ENCODE measurements at regions not wholly inside any gene's neighbourhood (a gene's known extent, or its start where the extent isn't known, plus 50 kb on each side); places are given as distances from the start of the nearest gene placed in this dataset.
"Not testable (repeated sequence)": the region's sequence is repeated elsewhere in the genome, so short reads cannot be mapped to it uniquely, and the experiment has no call there.

DNA sequence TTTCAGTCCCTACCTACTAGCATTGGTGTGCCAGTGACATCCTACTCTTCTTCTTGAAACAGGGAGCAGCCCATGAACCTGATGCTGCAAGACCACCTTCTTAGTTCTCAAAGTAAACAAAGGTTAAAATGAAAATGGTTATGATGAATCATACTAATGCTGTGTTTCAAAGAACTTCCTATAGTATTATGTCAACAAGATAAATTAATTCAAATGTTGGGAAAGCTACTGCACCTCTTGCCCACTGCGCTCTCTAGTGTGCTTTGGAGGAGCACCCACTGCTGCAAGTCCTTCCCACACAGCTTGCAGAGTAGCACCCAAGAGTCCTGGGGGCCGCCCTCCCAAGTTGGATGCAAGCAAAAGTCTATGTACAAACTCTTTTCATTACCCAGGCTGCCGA, 81.1 kb downstream of the CD200R1L start:
- no peaks in the 10 kb centered on the region for H3K9me3 ChIP-seq (ENCODE audit: control insufficient read depth, low read length, poor library complexity, severe bottlenecking)
- Mint-ChIP-seq H3K4me3 (no peak overlapping the region), H3K27me3 (no peaks in the 10 kb centered on the region), H3K36me3 (ENCODE audit: low read depth) (peaks cover 2% of the 10 kb centered on the region), H3K27ac (no peak overlapping the region), H3K4me1 (peaks cover 8% of the 10 kb centered on the region)
- no peak for ATAC-seq
- no peak for DNase-seq

- ATAC-seq (no peak), DNase-seq (no peak)
- no peak overlapping the region for H3K27ac Mint-ChIP-seq
- peaks cover 2% of the 10 kb centered on the region for H3K36me3 Mint-ChIP-seq (ENCODE audit: low read depth)
- no peaks in the 10 kb centered on the region for H3K9me3 ChIP-seq (ENCODE audit: control insufficient read depth, low read length, poor library complexity, severe bottlenecking)
- no peaks in the 10 kb centered on the region for H3K27me3 Mint-ChIP-seq
- peaks cover 4% of the 10 kb centered on the region for H3K4me1 Mint-ChIP-seq
- no peak overlapping the region for H3K4me3 Mint-ChIP-seq
These were observed 83.4 kb downstream of the CD200R1L start for GRCh38 chr3:112763258-112763657.

GRCh38 chr3:112761062-112761638, 85.5 kb downstream of the CD200R1L start:
- Mint-ChIP-seq H3K4me1 (peaks cover 2% of the 10 kb centered on the region), H3K27me3 (no peaks in the 10 kb centered on the region), H3K4me3 (no peak overlapping the region), H3K27ac (no peak overlapping the region), H3K36me3 (ENCODE audit: low read depth) (no peaks in the 10 kb centered on the region)
- H3K9me3 ChIP-seq (ENCODE audit: control insufficient read depth, low read length, poor library complexity, severe bottlenecking): no peaks in the 10 kb centered on the region
- DNase-seq: no peak
- ATAC-seq: no peak

GRCh38 chr3:112759681-112760080, 87.0 kb downstream of the CD200R1L start:
- no peaks in the 10 kb centered on the region for H3K27me3 Mint-ChIP-seq

DNA sequence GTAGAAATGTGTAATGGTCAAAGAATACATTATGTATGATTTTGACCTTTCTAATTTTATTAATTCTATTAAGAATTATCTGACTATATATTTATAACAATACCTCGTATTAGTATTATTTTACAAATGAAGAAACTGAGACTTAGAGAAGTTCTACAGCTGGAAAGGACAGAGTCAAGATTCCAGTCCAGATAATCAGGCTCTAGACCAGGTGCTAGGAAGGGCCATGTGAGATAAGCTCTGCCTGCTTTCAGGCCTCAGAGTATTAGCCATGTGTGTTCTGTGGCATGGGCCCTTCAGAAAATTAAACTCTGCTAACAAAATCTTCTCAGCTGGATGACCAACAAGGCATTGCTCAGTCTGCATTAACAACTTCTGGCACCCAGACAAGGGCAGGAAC, 87.5 kb downstream of the CD200R1L start:
- H3K36me3 Mint-ChIP-seq (ENCODE audit: low read depth): no peaks in the 10 kb centered on the region
- H3K27me3 Mint-ChIP-seq: no peaks in the 10 kb centered on the region
- H3K9me3 ChIP-seq (ENCODE audit: control insufficient read depth, low read length, poor library complexity, severe bottlenecking): no peaks in the 10 kb centered on the region
- DNase-seq (no peak), ATAC-seq (no peak)
- H3K4me1 Mint-ChIP-seq: no peaks in the 10 kb centered on the region
- H3K27ac Mint-ChIP-seq: no peak overlapping the region
- no peak overlapping the region for H3K4me3 Mint-ChIP-seq

More at GRCh38 chr3:112759681-112760080, 87.0 kb downstream of the CD200R1L start:
- Mint-ChIP-seq H3K27ac (no peak overlapping the region), H3K4me1 (no peaks in the 10 kb centered on the region), H3K4me3 (no peak overlapping the region), H3K36me3 (ENCODE audit: low read depth) (no peaks in the 10 kb centered on the region)
- ATAC-seq (no peak), DNase-seq (no peak)
- no peaks in the 10 kb centered on the region for H3K9me3 ChIP-seq (ENCODE audit: control insufficient read depth, low read length, poor library complexity, severe bottlenecking)

DNA sequence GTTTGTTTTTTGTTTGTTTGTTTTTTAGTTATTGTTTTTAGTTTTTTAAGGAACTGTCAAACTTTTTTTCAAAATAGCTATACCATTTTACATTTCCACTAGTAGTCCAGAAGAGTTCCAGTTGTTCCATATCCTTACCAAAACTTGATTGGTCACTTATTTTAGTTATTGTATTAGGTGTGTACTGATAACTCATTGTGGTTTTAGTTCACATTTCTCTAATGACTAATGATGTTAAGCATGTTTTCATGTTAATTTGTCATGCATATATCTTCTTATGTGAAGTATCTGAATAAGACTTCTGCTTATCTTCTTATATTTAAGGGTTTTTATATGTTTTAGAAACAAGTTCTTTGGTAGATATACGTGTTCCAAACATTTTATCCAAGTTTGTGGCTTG, 89.5 kb downstream of the CD200R1L start:
- H3K27me3 Mint-ChIP-seq: no peaks in the 10 kb centered on the region
- no peaks in the 10 kb centered on the region for H3K9me3 ChIP-seq (ENCODE audit: control insufficient read depth, low read length, poor library complexity, severe bottlenecking)
- no peak overlapping the region for H3K27ac Mint-ChIP-seq
- DNase-seq (no peak), ATAC-seq (no peak)
- no peaks in the 10 kb centered on the region for H3K4me1 Mint-ChIP-seq
- no peak overlapping the region for H3K4me3 Mint-ChIP-seq
- no peaks in the 10 kb centered on the region for H3K36me3 Mint-ChIP-seq (ENCODE audit: low read depth)

GRCh38 chr3:112755845-112756613, 90.6 kb downstream of the CD200R1L start:
- H3K27ac Mint-ChIP-seq: no peak overlapping the region
- no peak overlapping the region for H3K4me3 Mint-ChIP-seq
- H3K9me3 ChIP-seq (ENCODE audit: control insufficient read depth, low read length, poor library complexity, severe bottlenecking): no peaks in the 10 kb centered on the region
- H3K27me3 Mint-ChIP-seq: no peaks in the 10 kb centered on the region
- H3K36me3 Mint-ChIP-seq (ENCODE audit: low read depth): no peaks in the 10 kb centered on the region
- ATAC-seq: no peak
- no peak for DNase-seq
- H3K4me1 Mint-ChIP-seq: no peaks in the 10 kb centered on the region

- ATAC-seq; H3K4me3 Mint-ChIP-seq; H3K4me1 Mint-ChIP-seq; H3K27ac Mint-ChIP-seq; H3K9me3 ChIP-seq (ENCODE audit: control insufficient read depth, low read length, poor library complexity, severe bottlenecking); H3K36me3 Mint-ChIP-seq (ENCODE audit: low read depth); H3K27me3 Mint-ChIP-seq; DNase-seq: not testable (repeated sequence)
These were observed 91.6 kb downstream of the CD200R1L start for GRCh38 chr3:112755046-112755445.

GRCh38 chr3:112751564-112752512, 94.8 kb downstream of the CD200R1L start:
- no peaks in the 10 kb centered on the region for H3K27me3 Mint-ChIP-seq
- DNase-seq (no peak), ATAC-seq (no peak)
- no peak overlapping the region for H3K4me3 Mint-ChIP-seq
- no peaks in the 10 kb centered on the region for H3K9me3 ChIP-seq (ENCODE audit: control insufficient read depth, low read length, poor library complexity, severe bottlenecking)
- H3K27ac Mint-ChIP-seq: no peak overlapping the region
- H3K4me1 Mint-ChIP-seq: peaks cover 6% of the 10 kb centered on the region
- H3K36me3 Mint-ChIP-seq (ENCODE audit: low read depth): no peaks in the 10 kb centered on the region

GRCh38 chr3:112751061-112751460, 95.6 kb downstream of the CD200R1L start:
- H3K27me3 Mint-ChIP-seq: no peaks in the 10 kb centered on the region
- H3K4me1 Mint-ChIP-seq: peaks cover 8% of the 10 kb centered on the region
- ATAC-seq (no peak), DNase-seq (no peak)
- no peak overlapping the region for H3K27ac Mint-ChIP-seq
- H3K9me3 ChIP-seq (ENCODE audit: control insufficient read depth, low read length, poor library complexity, severe bottlenecking): no peaks in the 10 kb centered on the region
- H3K4me3 Mint-ChIP-seq: no peak overlapping the region
- no peaks in the 10 kb centered on the region for H3K36me3 Mint-ChIP-seq (ENCODE audit: low read depth)

- Mint-ChIP-seq H3K4me3 (no peak overlapping the region), H3K27me3 (no peaks in the 10 kb centered on the region), H3K27ac (no peak overlapping the region), H3K4me1 (peaks cover 8% of the 10 kb centered on the region), H3K36me3 (ENCODE audit: low read depth) (no peaks in the 10 kb centered on the region)
- no peak for DNase-seq
- ATAC-seq: no peak
- H3K9me3 ChIP-seq (ENCODE audit: control insufficient read depth, low read length, poor library complexity, severe bottlenecking): no peaks in the 10 kb centered on the region
These were observed 99.0 kb downstream of the CD200R1L start for GRCh38 chr3:112747624-112748023.

DNA sequence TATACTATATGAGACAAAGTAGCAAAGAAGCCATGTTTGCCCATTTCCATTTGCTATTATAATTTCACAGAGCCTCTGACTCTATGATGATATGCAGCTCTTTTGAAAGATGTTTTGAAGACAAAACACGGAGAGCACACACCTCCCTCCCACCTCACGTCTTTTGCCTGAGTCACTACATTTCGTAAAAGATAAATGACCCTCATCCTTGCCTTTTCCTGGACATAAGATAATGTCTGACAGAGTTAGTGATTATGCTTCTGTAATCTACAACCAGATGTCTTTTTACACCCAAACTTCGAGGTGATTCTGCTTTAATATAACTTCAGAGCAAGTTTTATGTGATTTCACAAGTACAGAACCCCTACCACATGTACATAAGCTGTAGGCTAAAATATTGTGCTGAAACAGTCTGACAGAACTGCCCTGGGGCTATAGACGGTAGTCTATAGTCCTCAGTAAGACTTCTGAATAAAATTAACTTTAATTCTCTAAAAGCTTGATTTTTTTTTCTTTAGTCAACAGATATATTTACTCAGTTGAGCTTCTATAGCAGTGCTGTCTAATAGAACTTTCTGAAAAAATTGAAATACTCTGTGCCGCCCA, 99.9 kb downstream of the CD200R1L start:
- Mint-ChIP-seq H3K27me3 (no peaks in the 10 kb centered on the region), H3K27ac (no peak overlapping the region), H3K4me3 (no peak overlapping the region), H3K4me1 (peaks cover 8% of the 10 kb centered on the region), H3K36me3 (ENCODE audit: low read depth) (no peaks in the 10 kb centered on the region)
- no peaks in the 10 kb centered on the region for H3K9me3 ChIP-seq (ENCODE audit: control insufficient read depth, low read length, poor library complexity, severe bottlenecking)
- no peak for DNase-seq
- ATAC-seq: no peak
